T-cell (primary cell): ENCODE measurements at regions not wholly inside any gene's neighbourhood (a gene's known extent, or its start where the extent isn't known, plus 50 kb on each side); places are given as distances from the start of the nearest gene placed in this dataset.
"Not testable (repeated sequence)": the region's sequence is repeated elsewhere in the genome, so short reads cannot be mapped to it uniquely, and the experiment has no call there.

ENCODE experiments used
- ATAC-seq, 4 experiments: fragments of 200-7000 bp in 3 of 4; fragments of 150-1000 bp in 1 of 4; cut with Tn5 transposase; replicated peaks in 1 of 4; 1 replicate in 3 of 4; 2 replicates in 1 of 4; pipeline ENCODE4 v1.10.0; 2021; ENCODE audit warnings: moderate library complexity in 3 of 4, mild to moderate bottlenecking in 2 of 4, moderate number of reproducible peaks in 1 of 4
- CTCF ChIA-PET, 2 donors: fragments of 300-600 bp; sonication (Branson Sonifier 250); formaldehyde crosslinking; loops; one replicate each; lab custom pipeline; 2022; ENCODE audit warnings: antibody characterized with exemption in 2 of 2; lab: Charles Lee
- POLR2A ChIA-PET, 2 donors: fragments of 300-600 bp; sonication (Branson Sonifier 250); formaldehyde crosslinking; loops; one replicate each; lab custom pipeline; 2022; ENCODE audit warnings: antibody characterized with exemption in 2 of 2; lab: Charles Lee
- DNase-seq, 35 experiments: peaks; one replicate each; pipeline versions ENCODE4 v3.0.0 to v3.0.0-alpha.2; 2013 to 2023
- H3K27ac ChIP-seq: one replicate; pipeline ENCODE4 v1.5.1; 2013; ENCODE audit warnings: low read length
- H3K27me3 ChIP-seq, 2 experiments: replicated peaks in 1 of 2; 1 replicate in 1 of 2; 2 replicates in 1 of 2; pipeline versions ENCODE4 v1.6.1 to v1.7.0; 2013; ENCODE audit warnings: low read length in 1 of 2, mixed read lengths in 1 of 2; ENCODE audit not compliant: control insufficient read depth in 2 of 2, insufficient read depth in 2 of 2; ENCODE audit errors: extremely low read depth in 1 of 2
- H3K36me3 ChIP-seq, 2 donors: 1 replicate in 1 of 2; 2 replicates in 1 of 2; pipeline versions ENCODE4 v1.6.1 to v1.7.0; 2013; ENCODE audit warnings: low read length in 1 of 2; ENCODE audit not compliant: control insufficient read depth in 2 of 2, insufficient read depth in 1 of 2; ENCODE audit errors: extremely low read depth in 1 of 2
- H3K4me1 ChIP-seq, 2 experiments: 1 replicate in 1 of 2; 2 replicates in 1 of 2; pipeline versions ENCODE4 v1.6.1 to v1.7.0; 2013; ENCODE audit warnings: low read length in 2 of 2, mixed read lengths in 1 of 2; ENCODE audit not compliant: insufficient read depth in 2 of 2, control insufficient read depth in 1 of 2; ENCODE audit errors: extremely low read depth in 1 of 2
- H3K4me3 ChIP-seq, 2 donors: 1 replicate in 1 of 2; 2 replicates in 1 of 2; pipeline versions ENCODE4 v1.5.1 to v1.7.0; 2013; ENCODE audit warnings: mild to moderate bottlenecking in 2 of 2, low read length in 1 of 2, moderate library complexity in 1 of 2; ENCODE audit not compliant: control insufficient read depth in 1 of 2; ENCODE audit errors: extremely low read depth in 1 of 2
- H3K9me3 ChIP-seq: 2 replicates; pipeline ENCODE4 v1.7.0; 2013
- H3K27ac Mint-ChIP-seq, 2 donors: one replicate each; pipeline ENCODE4 v1.8.0; 2020 to 2021; ENCODE audit warnings: mild to moderate bottlenecking in 2 of 2, mixed read lengths in 2 of 2
- H3K27me3 Mint-ChIP-seq, 2 donors: one replicate each; pipeline ENCODE4 v1.8.0; 2021 to 2022; ENCODE audit warnings: mixed read lengths in 2 of 2
- H3K36me3 Mint-ChIP-seq: one replicate; pipeline ENCODE4 v1.8.0; 2021; ENCODE audit warnings: mixed read lengths
- H3K4me1 Mint-ChIP-seq, 3 donors: one replicate each; pipeline ENCODE4 v1.8.0; 2020 to 2022; ENCODE audit warnings: mixed read lengths in 3 of 3, mild to moderate bottlenecking in 1 of 3
- H3K4me3 Mint-ChIP-seq, 3 donors: one replicate each; pipeline ENCODE4 v1.8.0; 2020 to 2022; ENCODE audit warnings: mild to moderate bottlenecking in 3 of 3, mixed read lengths in 3 of 3, moderate library complexity in 3 of 3
- H3K9me3 Mint-ChIP-seq, 3 donors: one replicate each; pipeline ENCODE4 v1.8.0; 2020 to 2022; ENCODE audit warnings: mixed read lengths in 3 of 3
- WGBS: methylation state at CpG from one replicate; pipeline ENCODE4 v1.1.5; 2013; ENCODE audit warnings: missing lambda C conversion rate; ENCODE audit not compliant: insufficient coverage; 5-methylcytosine and 5-hydroxymethylcytosine counted together

- peaks cover 0 to 28% of the 10 kb centered on the region in 2 experiments for H3K27me3 ChIP-seq
- ATAC-seq, H3K9me3 Mint-ChIP-seq, H3K36me3 ChIP-seq, H3K9me3 ChIP-seq, H3K4me3 ChIP-seq, H3K36me3 Mint-ChIP-seq, H3K27ac ChIP-seq, H3K4me1 ChIP-seq, H3K27ac Mint-ChIP-seq, DNase-seq, H3K4me3 Mint-ChIP-seq, POLR2A ChIA-PET: not testable (repeated sequence)
- H3K4me1 Mint-ChIP-seq = peaks cover 6 to 13% (median 11%) of the 10 kb centered on the region in 3 donors
- H3K27me3 Mint-ChIP-seq = peaks cover 15 to 19% of the 10 kb centered on the region in 2 donors
- WGBS = 71% methylated on average over 4 of the region's 6 CpGs
- CTCF ChIA-PET = interaction anchor here in 1 of 2 donors (0.6 kb wide), 1 partner anchor 8 kb away, joined by 3 read pairs; no protein-coding TSS in a partner anchor
Measured at GRCh38 chr14:105950364-105950892, 424.0 kb downstream of the TMEM121 start.

- WGBS = 72% methylated on average over 2 of the region's 5 CpGs
- peaks cover 0 to 23% of the 10 kb centered on the region in 2 experiments for H3K27me3 ChIP-seq
- H3K4me1 Mint-ChIP-seq = peaks cover 4 to 13% (median 10%) of the 10 kb centered on the region in 3 donors
- no peaks in the 10 kb centered on the region for H3K36me3 ChIP-seq
- H3K4me3 ChIP-seq = no peak overlapping the region
- ATAC-seq = no peak
- peaks cover 0 to 2% of the 10 kb centered on the region in 2 experiments for H3K4me1 ChIP-seq
- H3K9me3 ChIP-seq = no peaks in the 10 kb centered on the region
- ChIA-PET CTCF (no interaction called here), POLR2A (no interaction called here)
- H3K27ac ChIP-seq = no peak overlapping the region
- H3K9me3 Mint-ChIP-seq = peaks cover 0 to 3% (median 0%) of the 10 kb centered on the region in 3 donors
- H3K27ac Mint-ChIP-seq = no peak overlapping the region
- H3K27me3 Mint-ChIP-seq = peaks cover 15 to 17% of the 10 kb centered on the region in 2 donors
- no peaks in the 10 kb centered on the region for H3K36me3 Mint-ChIP-seq
- H3K4me3 Mint-ChIP-seq = no peak overlapping the region
- no peak for DNase-seq
Measured at GRCh38 chr14:105951399-105951798, 425.0 kb downstream of the TMEM121 start.

GRCh38 chr14:105952222-105952621 lies 425.8 kb downstream of the TMEM121 start:
- CTCF ChIA-PET = interaction anchor here in 1 of 2 donors (0.6 kb wide), 1 partner anchor 89 kb away, joined by 10 read pairs; no protein-coding TSS in a partner anchor
- no peak for DNase-seq
- Histone ChIP-seq H3K36me3 (no peaks in the 10 kb centered on the region), H3K9me3 (no peaks in the 10 kb centered on the region), H3K27me3 (peaks cover 0 to 17% of the 10 kb centered on the region in 2 experiments), H3K4me3 (no peak overlapping the region), H3K27ac (no peak overlapping the region), H3K4me1 (peaks cover 0 to 2% of the 10 kb centered on the region in 2 experiments)
- H3K9me3 Mint-ChIP-seq = peaks cover 0 to 3% (median under 1%) of the 10 kb centered on the region in 3 donors
- H3K27ac Mint-ChIP-seq = no peak overlapping the region
- peaks cover 15 to 16% of the 10 kb centered on the region in 2 donors for H3K27me3 Mint-ChIP-seq
- no peak for ATAC-seq
- H3K36me3 Mint-ChIP-seq = no peaks in the 10 kb centered on the region
- no peak overlapping the region for H3K4me3 Mint-ChIP-seq
- POLR2A ChIA-PET = no interaction called here
- WGBS = no CpG with 5 or more reads among the region's 5 CpGs
- H3K4me1 Mint-ChIP-seq = peaks cover 4 to 13% (median 10%) of the 10 kb centered on the region in 3 donors

GRCh38 chr14:105952826-105953225 lies 426.4 kb downstream of the TMEM121 start:
- Mint-ChIP-seq H3K27me3 (peaks cover 15 to 16% of the 10 kb centered on the region in 2 donors), H3K27ac (no peak overlapping the region), H3K9me3 (peaks cover 0 to 3% (median 3%) of the 10 kb centered on the region in 3 donors), H3K36me3 (no peaks in the 10 kb centered on the region), H3K4me3 (no peak overlapping the region), H3K4me1 (peaks cover 4 to 13% (median 10%) of the 10 kb centered on the region in 3 donors)
- H3K9me3 ChIP-seq = no peaks in the 10 kb centered on the region
- ChIA-PET CTCF (interaction anchor here in 1 of 2 donors (0.6 kb wide), 1 partner anchor 88 kb away, joined by 10 read pairs; no protein-coding TSS in a partner anchor), POLR2A (no interaction called here)
- no CpG with 5 or more reads among the region's 1 CpG for WGBS
- H3K27ac ChIP-seq = no peak overlapping the region
- H3K27me3 ChIP-seq = peaks cover 0 to 17% of the 10 kb centered on the region in 2 experiments
- H3K36me3 ChIP-seq = no peaks in the 10 kb centered on the region
- no peak overlapping the region for H3K4me3 ChIP-seq
- DNase-seq (no peak), ATAC-seq (no peak)
- H3K4me1 ChIP-seq = peaks cover 0 to 2% of the 10 kb centered on the region in 2 experiments

- H3K4me3 ChIP-seq, CTCF ChIA-PET, H3K9me3 ChIP-seq, H3K36me3 ChIP-seq, H3K4me3 Mint-ChIP-seq, H3K4me1 ChIP-seq, H3K27ac ChIP-seq, POLR2A ChIA-PET, ATAC-seq, H3K36me3 Mint-ChIP-seq: not testable (repeated sequence)
- DNase-seq = peak in 15 of 35 experiments; percentile 9 to 43 (median 26)
- peaks cover 20 to 29% of the 10 kb centered on the region in 2 donors for H3K27me3 Mint-ChIP-seq
- peaks cover 0 to 11% of the 10 kb centered on the region in 2 experiments for H3K27me3 ChIP-seq
- H3K9me3 Mint-ChIP-seq = peaks cover 0 to 16% (median 9%) of the 10 kb centered on the region in 3 donors
- H3K4me1 Mint-ChIP-seq = peaks cover 0 to 17% (median 14%) of the 10 kb centered on the region in 3 donors
- peak overlapping the region in 1 of 2 donors; percentile 16 for H3K27ac Mint-ChIP-seq
- WGBS = 64% methylated on average over 6 of the region's 6 CpGs
Measured at GRCh38 chr14:105961625-105962024, 435.2 kb downstream of the TMEM121 start.

GRCh38 chr14:105962532-105962931 lies 436.1 kb downstream of the TMEM121 start:
- DNase-seq (no peak), ATAC-seq (no peak)
- Mint-ChIP-seq H3K36me3 (peaks cover 4% of the 10 kb centered on the region), H3K27ac (no peak overlapping the region), H3K4me3 (peak overlapping the region in 1 of 3 donors; percentile 12), H3K4me1 (peaks cover 0 to 17% (median 14%) of the 10 kb centered on the region in 3 donors), H3K9me3 (peaks cover 0 to 13% (median 9%) of the 10 kb centered on the region in 3 donors), H3K27me3 (peaks cover 24 to 29% of the 10 kb centered on the region in 2 donors)
- Histone ChIP-seq H3K9me3 (no peaks in the 10 kb centered on the region), H3K27ac (no peak overlapping the region), H3K27me3 (peaks cover 0 to 13% of the 10 kb centered on the region in 2 experiments), H3K36me3 (no peaks in the 10 kb centered on the region), H3K4me3 (no peak overlapping the region), H3K4me1 (no peaks in the 10 kb centered on the region)
- POLR2A ChIA-PET = no interaction called here
- CTCF ChIA-PET = no interaction called here
- WGBS = 100% methylated on average over 1 of the region's 3 CpGs
